K562 (cell line): ENCODE measurements at regions not wholly inside any gene's neighbourhood (a gene's known extent, or its start where the extent isn't known, plus 50 kb on each side); places are given as distances from the start of the nearest gene placed in this dataset.

ENCODE experiments used
- BRD4 ChIP-seq: fragments of 200-600 bp; sonication (generic); IDR thresholded peaks from 2 replicates; pipeline ENCODE4 v1.6.1; 2017; ENCODE audit warnings: inconsistent platforms
- CTCF ChIP-seq, 3 experiments: IDR thresholded peaks in 2 of 3; conservative IDR thresholded peaks in 1 of 3; 2 replicates each; pipeline ENCODE4 v1.5.1; 2011 to 2012; ENCODE audit warnings: low read length in 3 of 3, mild to moderate bottlenecking in 3 of 3, control low read depth in 2 of 3, improper control_type of control experiment in 1 of 3, inconsistent platforms in 1 of 3, low read depth in 1 of 3, mixed read lengths in 1 of 3, moderate library complexity in 1 of 3; ENCODE audit not compliant: insufficient read depth in 2 of 3
- E4F1 ChIP-seq: fragments of 250-450 bp; sonication (Bioruptor Pico); IDR thresholded peaks from 2 replicates; pipeline ENCODE4 v1.5.0; 2021; ENCODE audit warnings: mild to moderate bottlenecking, borderline replicate concordance
- POLR2AphosphoS2 ChIP-seq: IDR thresholded peaks from 2 replicates; pipeline ENCODE4 v1.6.1; 2012; ENCODE audit warnings: low read length, improper control_type of control experiment
- SMARCA4 ChIP-seq: fragments of 450-650 bp; IDR thresholded peaks from 2 replicates; pipeline ENCODE4 v1.6.1; 2016

- TF ChIP-seq BRD4 (no peak), SMARCA4 (no peak), CTCF (IDR thresholded peaks at IDR 0.05 in 2 of 3, conservative IDR thresholded peaks at IDR 0.05 in 1 of 3; ENCODE audit: insufficient read depth in 2 of 3, low read depth in 1 of 3, low read length in 3 of 3) (no peak), E4F1 (CRISPR knock-in tag) (no peak), POLR2AphosphoS2 (no peak)
Measured at GRCh38 chrX:13493659-13494058, 75.7 kb upstream of the EGFL6 start.
